GM19452 (cell line): ENCODE measurements at regions not wholly inside any gene's neighbourhood (a gene's known extent, or its start where the extent isn't known, plus 50 kb on each side); places are given as distances from the start of the nearest gene placed in this dataset.
A peak's percentile ranks its signal among the peaks of the same experiment; 100 is the strongest.

ENCODE experiments used
- ATAC-seq: cut with Tn5 transposase; IDR thresholded peaks from one replicate; pipeline ENCODE4 v1.9.1; 2021; ENCODE audit not compliant: unreplicated experiment

DNA sequence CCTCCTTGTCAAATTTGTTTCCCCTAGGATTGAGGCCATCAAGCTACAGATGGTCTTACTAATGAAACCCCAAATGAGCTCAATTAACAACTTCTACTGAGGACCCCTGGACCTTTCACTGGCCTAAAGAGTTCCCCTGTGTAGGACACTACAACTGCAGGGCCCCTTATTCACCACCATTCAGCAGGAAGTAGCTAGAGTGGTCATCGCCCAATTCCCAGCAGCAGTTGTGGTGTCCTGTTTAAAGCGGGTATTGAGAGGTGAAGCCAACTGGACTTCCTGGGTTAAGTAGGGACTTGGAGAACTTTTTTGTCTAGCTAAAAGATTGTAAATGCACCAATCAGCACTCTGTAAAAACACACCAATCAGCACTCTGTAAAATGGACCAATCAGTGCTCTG is 1466.9 kb downstream of the KCNT2 start:
- ATAC-seq = no peak

DNA sequence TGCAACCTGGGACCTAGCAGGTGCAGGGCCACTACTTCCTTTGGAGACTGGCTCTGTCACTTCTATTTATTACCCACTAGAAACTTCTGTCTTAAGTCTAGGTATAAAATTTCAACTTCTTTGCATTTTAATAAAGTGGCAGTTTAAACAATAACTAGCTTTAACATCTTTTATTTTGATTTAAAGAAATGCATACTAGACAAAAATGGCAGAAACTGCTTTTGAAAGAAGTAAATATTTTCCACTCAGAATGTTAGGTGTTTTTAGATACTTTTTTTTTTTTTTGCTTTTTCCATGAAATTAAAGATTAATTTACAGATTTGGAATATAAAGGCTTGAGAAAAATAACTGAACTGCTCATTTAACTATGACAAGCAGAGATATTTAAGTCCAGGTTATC is 1477.6 kb downstream of the KCNT2 start:
- no peak for ATAC-seq

DNA sequence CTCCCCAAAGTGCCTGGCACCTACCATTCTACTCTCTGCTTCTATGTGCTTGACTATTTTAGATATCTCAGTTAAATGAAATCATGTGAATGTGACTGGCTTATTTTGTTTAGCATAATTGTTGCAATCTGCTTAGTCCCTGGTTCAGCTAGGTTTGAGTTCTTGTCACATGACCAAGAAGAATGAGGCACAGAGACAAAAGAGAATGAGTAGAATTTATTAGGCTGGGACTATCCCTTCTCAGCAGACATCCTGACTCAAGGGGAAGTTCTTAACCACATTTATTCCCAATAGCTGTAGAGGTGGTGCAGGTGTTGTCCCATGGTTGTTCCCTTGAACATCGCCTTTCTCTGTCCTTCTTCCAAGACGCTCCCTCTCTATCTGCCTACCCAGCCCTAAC is 1485.7 kb downstream of the KCNT2 start:
- ATAC-seq = no peak

DNA sequence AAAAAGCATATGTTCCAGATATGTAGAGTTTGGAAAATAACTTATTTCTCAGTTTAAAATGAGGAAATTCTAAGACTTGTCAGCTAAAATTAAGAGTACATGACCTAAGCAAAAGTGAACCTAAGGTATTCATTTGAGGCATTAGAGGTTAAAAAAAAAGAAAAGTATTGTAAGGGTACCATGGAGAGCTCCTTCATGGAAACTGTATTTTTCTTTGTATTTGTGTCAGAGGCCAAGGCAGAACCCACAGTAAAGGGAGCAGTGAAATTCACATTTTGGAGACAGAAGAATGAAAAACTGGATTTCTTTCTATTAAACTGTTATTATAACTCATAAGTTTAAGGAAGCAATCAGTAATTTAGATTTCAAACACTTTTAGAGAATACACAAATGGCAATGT is 1494.8 kb downstream of the KCNT2 start:
- ATAC-seq = no peak

DNA sequence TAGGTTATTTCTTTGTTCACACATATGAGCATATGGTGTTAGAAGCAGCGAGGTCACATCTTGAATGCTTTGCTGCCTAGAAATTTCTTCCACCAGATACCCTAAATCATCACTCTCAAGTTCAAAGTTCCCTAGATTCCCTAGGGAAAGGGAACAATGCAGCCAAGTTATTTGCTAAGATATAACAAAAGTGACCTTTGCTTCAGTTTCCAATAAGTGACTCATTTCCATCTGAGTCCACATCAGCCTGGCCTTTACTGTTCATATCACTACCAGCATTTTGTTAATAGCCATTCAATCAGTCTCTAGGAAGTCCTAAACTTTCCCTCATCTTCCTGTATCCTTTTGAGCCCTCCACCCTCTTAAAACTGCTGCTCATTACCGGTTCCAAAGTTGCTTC is 1502.5 kb downstream of the KCNT2 start:
- ATAC-seq = no peak

DNA sequence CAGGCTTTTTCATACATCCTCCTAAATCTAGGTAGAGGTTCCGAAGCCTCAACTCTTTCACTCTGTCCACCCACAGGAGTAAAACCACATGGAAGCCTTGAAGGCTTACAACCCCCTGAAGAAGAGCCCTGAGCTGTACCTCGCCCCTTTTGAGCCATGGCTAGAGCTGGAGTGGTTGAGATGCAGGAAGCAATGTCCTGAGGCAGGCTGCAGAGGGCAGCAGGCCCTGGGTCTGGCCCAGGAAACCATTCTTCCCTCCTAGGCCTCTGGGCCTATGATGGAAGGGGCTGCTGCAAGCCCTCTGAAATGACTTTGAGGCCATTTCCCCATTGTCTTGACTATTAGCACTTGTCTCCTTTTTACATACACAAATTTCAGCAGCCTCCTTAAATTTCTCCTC is 1503.0 kb downstream of the KCNT2 start:
- no peak for ATAC-seq

DNA sequence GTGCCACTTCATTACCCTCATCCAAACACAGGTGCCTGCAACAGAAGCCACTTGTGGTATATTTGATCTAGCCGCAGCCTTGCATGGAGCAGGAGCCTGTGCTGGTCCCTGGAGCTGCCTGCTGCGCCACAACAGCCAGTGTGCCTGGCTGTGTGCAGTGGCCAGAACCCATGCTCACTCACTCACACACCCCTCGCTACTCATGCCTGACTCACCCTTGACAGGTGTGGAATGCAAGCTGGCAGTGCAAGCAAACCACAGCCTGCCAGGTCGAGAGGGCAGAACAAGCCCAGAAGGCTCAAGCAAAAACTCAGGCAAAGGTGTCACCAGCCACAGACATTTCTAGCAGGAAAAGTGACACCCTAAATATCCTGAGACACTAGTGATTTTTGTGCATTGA is 1510.9 kb downstream of the KCNT2 start:
- ATAC-seq = no peak

DNA sequence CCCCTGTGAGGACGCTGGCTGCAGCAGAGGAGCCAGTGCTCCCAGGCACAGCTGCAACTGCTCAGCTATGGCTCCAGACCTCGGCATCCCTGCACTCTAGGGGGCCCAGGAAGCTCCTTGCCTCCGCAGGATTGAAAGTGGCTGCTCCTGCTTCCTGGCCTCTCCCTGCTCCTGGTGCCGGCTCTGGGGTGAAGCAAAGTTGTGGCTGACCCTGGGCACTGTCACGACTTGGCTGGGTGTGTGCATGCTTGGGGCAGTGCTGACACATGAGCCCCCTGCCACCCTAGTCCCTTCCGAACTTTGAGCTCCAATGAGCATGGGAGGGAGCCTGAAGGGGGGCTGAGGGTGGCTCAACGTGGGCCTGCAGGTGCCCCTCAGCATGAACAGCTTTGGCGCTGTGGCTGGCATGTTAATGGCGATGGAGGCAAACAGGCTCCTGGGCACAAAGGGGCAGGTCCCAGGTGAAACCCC is 1512.2 kb downstream of the KCNT2 start:
- no peak for ATAC-seq

DNA sequence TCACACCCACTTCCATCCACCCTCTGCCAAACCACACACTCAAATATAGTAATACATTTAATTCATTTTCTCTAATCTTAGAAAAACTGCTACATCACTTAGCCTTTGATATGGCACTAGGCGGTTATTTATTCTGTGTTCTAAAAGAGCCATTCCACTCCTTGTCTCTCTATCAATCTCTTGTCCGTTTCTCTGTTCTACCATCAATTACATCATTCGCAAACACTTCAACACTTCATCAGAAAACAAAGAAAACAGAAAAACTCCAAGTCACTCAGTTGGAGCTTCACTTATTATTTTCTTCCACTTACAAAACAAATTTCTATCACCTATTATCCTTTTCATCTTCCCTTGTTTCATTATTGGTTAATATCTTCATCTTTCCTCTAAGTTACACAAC is 1523.0 kb downstream of the KCNT2 start:
- no peak for ATAC-seq

DNA sequence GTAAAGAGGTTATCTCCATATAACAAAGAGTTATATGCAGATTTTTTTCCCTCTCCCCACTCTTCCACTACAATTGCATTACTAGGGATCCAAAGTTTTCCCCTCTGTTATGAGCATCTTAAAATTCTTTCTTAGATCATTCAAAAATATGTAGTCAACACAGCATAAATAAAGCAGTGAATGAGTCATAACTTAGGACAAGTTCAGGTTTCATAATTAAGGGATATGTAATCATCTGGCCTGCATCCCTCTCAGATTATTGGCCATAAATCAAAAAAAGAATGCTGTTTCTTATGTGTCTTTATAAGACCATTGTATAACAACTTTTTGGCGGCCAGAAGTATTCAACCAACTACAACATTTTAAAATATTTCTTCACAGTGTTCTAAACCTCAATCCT is 1526.1 kb downstream of the KCNT2 start:
- no peak for ATAC-seq

DNA sequence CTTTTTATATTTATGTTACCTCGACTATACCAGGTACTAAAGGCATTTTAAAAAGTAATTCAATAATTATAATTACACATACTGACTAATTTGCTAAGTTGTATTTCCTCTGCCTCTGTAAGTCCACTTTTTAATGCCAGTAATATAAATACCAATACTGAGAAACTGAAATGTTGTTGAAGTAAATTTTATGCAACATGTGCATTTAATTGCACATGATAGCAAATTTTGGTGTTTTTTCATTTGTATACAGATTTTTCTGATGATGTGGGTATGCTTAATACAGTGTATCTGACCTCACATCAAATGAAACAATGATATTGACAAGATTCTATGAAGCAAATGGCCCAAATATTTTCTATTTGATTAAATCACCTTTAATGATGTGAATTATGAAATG is 1531.6 kb downstream of the KCNT2 start:
- no peak for ATAC-seq

DNA sequence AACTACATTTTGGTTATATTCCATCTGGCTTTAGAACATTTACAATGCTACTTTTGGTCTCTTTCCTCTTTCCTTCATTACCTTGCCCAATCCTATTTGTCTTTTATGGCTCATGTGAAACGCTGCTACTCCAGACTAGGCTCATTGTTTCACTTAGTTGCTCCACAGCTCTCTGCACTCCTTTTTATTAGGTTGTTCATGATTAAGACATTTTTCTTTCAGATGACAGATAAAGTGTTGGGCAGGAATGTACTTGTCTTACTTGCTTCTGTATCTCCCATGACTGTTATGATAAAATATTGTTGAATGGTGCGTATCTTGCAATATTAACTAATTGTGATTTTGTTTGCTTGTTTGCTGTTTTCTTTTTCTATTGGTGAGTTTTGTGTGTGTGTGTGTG is 1532.3 kb downstream of the KCNT2 start:
- ATAC-seq = no peak

DNA sequence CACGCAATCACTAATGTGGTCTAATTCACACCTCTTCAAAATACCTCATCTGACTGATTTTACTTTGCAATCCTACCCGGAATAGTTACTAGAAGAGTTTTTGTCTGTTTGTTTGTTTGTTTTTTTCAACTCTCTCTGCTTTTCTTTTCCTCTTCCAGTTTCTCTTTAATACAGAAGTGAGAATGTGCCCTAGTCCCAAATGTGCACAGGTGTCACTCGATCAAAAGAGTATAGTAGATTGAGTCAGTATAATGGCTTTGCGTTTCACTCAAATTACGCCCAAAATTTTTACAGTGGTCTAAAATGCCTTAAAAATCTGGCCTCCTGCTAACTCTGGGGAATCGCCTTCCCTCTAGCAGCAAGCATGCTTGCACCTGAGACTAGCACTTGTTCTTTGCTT is 1536.8 kb downstream of the KCNT2 start:
- ATAC-seq = no peak

DNA sequence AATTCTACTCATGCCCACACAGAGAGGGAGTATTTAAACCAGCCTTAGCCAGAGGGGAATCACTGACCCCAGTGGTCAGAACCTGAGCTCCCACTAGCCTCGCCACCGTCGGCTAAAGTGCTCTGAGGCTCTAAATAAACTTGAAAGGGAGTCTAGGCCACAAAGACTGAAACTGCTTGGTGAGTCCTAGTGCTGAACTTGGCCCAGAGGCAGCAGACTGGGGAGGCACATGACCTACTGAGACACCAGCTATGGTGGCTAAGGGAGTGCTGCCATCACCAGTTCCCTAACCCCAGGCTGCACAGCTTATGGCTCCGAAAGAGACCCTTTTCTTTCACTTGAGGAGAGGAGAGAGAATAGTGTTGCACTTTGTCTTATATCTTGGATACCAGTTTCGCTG is 1542.8 kb downstream of the KCNT2 start:
- ATAC-seq = no peak

DNA sequence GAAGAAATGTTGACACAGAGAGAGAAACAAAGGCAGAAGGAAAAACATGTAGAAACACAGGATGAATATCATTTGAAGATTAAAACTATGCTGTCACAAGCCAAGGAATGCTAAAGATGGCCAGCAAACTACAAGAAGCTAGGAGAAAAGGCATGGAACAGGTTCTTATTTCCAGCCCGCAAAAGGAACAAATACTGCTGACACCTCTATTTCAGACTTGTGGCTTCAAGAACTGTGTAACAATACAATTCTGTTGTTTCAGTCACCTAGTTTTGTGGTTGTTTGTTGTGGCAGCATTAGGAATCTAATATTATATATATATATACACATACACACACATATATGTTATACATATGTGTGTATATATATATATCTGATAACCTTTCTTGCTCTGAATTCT is 1543.9 kb downstream of the KCNT2 start:
- ATAC-seq = no peak

DNA sequence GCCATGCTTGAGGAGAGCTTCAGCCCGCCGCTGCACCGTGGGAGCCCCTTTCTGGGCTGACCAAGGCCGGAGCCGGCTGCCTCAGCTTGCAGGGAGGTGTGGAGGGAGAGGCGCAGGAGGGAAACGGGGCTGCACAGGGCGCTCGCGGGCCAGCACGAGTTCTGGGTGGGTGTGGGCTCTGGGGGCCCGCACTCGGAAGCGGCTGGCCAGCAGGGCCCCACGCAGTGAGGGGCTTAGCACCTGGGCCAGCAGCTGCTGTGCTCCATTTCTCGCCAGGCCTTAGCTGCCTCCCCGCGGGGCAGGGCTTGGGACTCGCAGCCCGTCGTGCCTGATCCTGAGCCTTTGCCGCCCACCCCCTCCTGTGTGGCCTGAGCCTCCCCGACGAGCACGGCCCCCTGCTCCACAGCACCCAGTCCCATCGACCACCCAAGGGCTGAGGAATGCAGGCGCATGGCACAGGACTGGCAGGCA is 1554.0 kb downstream of the KCNT2 start:
- no peak for ATAC-seq

DNA sequence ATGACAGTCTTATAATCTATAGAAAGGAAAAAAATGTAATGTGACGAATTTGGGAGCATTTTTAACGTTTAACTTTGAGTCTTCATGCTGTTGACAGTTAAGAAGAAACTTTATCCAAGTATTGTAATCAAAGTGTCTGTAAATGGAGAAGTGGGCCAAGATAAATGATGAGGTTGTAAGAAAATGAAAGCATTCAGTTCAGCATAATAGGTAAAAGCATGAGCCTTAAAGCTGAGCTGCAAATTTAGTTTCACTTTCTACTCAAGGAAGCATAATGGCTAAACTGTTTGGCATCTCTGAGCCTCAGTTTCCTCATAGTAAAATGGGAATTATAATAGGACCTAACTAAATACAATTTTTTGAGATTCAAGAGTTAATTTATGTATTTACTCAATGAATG is 1554.8 kb downstream of the KCNT2 start:
- ATAC-seq = peak; percentile 63

DNA sequence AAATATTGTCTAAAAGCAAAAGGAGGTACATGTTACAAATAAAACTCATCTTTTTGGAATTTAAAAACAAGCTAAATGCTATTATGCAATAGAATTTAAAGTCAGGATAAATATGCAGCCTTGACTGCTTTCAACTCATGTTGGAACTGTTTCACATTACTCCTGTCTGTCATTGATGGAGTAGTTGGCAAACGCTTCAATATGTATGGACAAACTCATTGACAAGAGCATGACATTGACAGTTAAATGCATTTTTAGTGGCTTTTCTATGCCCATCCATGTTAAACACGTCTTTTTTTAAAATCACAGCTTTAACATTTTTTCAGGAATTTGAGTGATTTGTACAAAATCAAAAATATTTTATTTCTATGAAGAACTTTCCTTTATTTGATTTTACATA is 1560.5 kb downstream of the KCNT2 start:
- no peak for ATAC-seq

DNA sequence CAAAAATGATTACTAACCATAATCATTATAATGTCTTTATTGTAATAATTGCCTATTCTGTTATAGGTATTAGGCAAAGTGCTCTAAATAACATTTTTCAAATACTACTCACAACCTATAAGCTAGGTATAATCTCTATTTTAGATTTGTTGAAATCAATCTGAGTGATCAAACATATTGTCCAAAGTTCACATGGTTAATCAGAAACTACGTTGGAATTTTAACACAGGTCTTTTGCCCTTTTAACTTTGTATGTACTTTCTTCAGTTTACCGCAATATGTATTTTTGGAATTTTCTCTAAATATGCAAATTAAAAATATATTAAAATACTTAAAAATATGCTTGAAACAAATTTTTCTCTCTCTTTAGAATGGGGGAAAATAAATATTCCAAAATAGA is 1563.2 kb downstream of the KCNT2 start:
- no peak for ATAC-seq

DNA sequence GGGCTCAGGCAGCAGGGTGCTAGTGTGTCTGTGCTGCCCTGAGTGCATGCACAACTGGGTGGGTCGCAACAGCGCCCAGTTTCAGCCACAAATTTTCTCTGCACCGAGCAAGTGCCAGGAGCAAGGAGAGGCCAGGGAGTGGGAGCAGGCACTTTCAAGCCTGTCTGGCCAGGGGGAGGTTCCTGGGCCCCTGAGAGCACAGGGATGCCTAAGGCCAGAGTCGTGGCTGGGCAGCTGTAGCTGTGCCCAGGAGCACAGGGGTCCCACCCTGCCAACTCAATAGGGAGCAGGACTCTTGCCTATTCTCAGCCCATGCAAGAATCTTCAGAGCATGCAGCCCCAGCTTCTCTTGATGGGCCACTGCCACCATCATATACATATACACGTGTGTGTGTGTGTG is 1577.4 kb downstream of the KCNT2 start:
- ATAC-seq = no peak

DNA sequence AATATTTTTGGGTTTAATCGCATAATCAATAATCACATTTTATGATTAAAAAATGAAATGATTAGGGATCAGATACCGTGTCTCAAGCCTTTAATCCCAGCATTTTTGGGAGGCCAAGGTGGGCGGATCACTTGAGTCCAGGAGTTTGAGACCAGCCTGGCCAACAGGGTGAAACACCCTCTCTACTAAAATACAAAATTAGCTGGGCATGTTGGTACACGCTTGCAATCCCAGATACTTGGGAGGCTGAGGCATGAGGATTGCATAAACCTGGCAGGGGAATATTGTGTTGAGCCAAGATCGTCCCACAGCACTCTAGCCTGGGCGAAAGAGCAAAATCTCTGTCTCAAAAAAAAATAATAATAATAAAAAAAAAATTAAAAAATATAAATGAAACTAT is 1581.4 kb downstream of the KCNT2 start:
- no peak for ATAC-seq

DNA sequence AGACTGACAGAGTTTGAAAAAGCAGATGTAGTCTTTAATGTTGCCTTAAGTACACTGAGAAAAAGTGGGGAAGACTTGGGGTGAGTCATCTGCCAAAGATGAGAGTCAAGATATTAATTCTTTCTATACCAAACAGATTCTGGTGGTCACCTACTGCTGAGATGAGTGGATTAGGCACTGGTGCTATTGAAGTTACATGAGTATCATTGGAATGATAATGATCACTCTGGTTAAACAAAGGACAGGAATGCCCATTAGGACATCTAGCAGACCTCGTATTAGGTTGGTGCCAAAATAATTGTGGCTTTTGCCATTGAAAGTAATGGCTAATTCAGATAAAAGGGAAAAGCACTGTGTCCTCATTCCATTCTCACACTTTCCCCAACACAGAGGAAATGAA is 1588.9 kb downstream of the KCNT2 start:
- ATAC-seq = no peak

DNA sequence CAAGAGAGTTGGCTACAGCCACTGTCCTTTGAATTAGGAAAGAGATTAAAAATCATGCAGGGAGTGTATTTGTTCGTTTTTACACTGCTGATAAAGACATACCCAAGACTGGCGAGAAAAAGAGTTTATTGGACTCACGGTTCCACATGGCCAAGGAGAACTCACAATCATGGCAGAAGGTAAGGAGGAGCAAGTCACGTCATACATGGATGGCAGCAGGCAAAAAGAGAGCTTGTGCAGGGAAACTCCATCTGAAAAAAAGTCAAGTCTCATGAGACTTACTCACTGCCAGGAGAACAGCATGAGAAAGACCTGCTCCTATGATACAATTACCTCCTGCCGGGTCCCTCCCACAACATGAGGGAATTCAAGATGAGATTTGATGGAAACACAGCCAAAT is 1595.2 kb downstream of the KCNT2 start:
- no peak for ATAC-seq

DNA sequence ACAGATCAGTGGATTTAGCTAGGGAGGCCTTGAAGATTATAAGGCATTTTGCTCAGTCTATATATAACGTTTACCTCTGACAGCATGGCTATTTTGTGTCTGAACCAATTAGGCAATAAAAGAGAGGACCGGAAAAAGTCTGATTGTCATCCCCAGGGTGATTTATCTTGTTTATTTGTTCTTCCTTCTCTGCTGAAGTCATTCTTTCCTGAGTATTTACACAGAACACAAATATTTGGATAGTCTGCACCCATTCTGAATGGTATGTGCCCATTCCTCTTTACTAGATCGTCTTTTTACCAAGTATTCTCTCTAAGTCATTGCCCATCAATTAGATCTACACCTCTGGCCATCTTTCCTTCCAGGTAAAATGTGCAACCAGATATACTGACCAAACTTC is 1602.9 kb downstream of the KCNT2 start:
- ATAC-seq = no peak
